ENCODE measurements at regions not wholly inside any gene's neighbourhood (a gene's known extent, or its start where the extent isn't known, plus 50 kb on each side); places are given as distances from the start of the nearest gene placed in this dataset.

GRCh38 chr4:104868533-104868932, 278.1 kb upstream of the TET2 start:
- no peak for TF ChIP-seq EZH2 (IDR thresholded peaks at IDR 0.05; ENCODE audit: borderline replicate concordance, low read depth, low read length, poor library complexity, severe bottlenecking)

GRCh38 chr4:104868958-104869357, 277.7 kb upstream of the TET2 start:
- no TSS peak for BruUV-seq (replicated peaks)
- Histone ChIP-seq H3K27me3 (replicated peaks; ENCODE audit: insufficient read depth, low read depth, low read length, poor library complexity) (no peaks in the 10 kb centered on the region), H3K4me1 (ENCODE audit: insufficient read depth, low read length, poor library complexity, severe bottlenecking) (no peaks in the 10 kb centered on the region), H3K27ac (ENCODE audit: low read depth, low read length, poor library complexity, severe bottlenecking) (no peak overlapping the region), H3K4me3 (ENCODE audit: low read depth, low read length, poor library complexity, severe bottlenecking) (no peak overlapping the region), H3K36me3 (ENCODE audit: insufficient read depth, low read length, poor library complexity, severe bottlenecking) (no peaks in the 10 kb centered on the region), H3K9me3 (ENCODE audit: low read depth, low read length, poor library complexity, severe bottlenecking) (no peaks in the 10 kb centered on the region)
- intact Hi-C loops (cut with micrococcal nuclease; ENCODE audit: unreplicated experiment): loop anchor here (5.0 kb wide), 1 partner anchor 603 kb away; the partner anchor contains the start of gene PPA2
- TF ChIP-seq EZH2 (IDR thresholded peaks at IDR 0.05; ENCODE audit: borderline replicate concordance, low read depth, low read length, poor library complexity, severe bottlenecking) (no peak), CTCF (conservative IDR thresholded peaks at IDR 0.05; ENCODE audit: low read depth, low read length) (no peak)
- no peak for DNase-seq (ENCODE audit: low spot score)
- POLR2A ChIA-PET (ENCODE audit: low non-redundant PET): no interaction called here
- CTCF ChIA-PET: no interaction called here

More at GRCh38 chr4:104868533-104868932, 278.1 kb upstream of the TET2 start:
- Histone ChIP-seq H3K4me1 (ENCODE audit: insufficient read depth, low read length, poor library complexity, severe bottlenecking) (no peaks in the 10 kb centered on the region), H3K9me3 (ENCODE audit: low read depth, low read length, poor library complexity, severe bottlenecking) (no peaks in the 10 kb centered on the region), H3K36me3 (ENCODE audit: insufficient read depth, low read length, poor library complexity, severe bottlenecking) (no peaks in the 10 kb centered on the region), H3K27ac (ENCODE audit: low read depth, low read length, poor library complexity, severe bottlenecking) (no peak overlapping the region), H3K27me3 (replicated peaks; ENCODE audit: insufficient read depth, low read depth, low read length, poor library complexity) (no peaks in the 10 kb centered on the region), H3K4me3 (ENCODE audit: low read depth, low read length, poor library complexity, severe bottlenecking) (no peak overlapping the region)
- no TSS peak for BruUV-seq (replicated peaks)
- DNase-seq (ENCODE audit: low spot score): no peak
- intact Hi-C loops (cut with micrococcal nuclease; ENCODE audit: unreplicated experiment): loop anchor here (5.0 kb wide), 1 partner anchor 604 kb away; the partner anchor contains the start of gene PPA2
- CTCF ChIA-PET: no interaction called here
- POLR2A ChIA-PET (ENCODE audit: low non-redundant PET): no interaction called here

- Histone ChIP-seq H3K9me3 (ENCODE audit: low read depth, low read length, poor library complexity, severe bottlenecking) (no peaks in the 10 kb centered on the region), H3K4me3 (ENCODE audit: low read depth, low read length, poor library complexity, severe bottlenecking) (no peak overlapping the region), H3K27ac (ENCODE audit: low read depth, low read length, poor library complexity, severe bottlenecking) (no peak overlapping the region), H3K36me3 (ENCODE audit: insufficient read depth, low read length, poor library complexity, severe bottlenecking) (no peaks in the 10 kb centered on the region), H3K4me1 (ENCODE audit: insufficient read depth, low read length, poor library complexity, severe bottlenecking) (no peaks in the 10 kb centered on the region), H3K27me3 (replicated peaks; ENCODE audit: insufficient read depth, low read depth, low read length, poor library complexity) (no peaks in the 10 kb centered on the region)
- intact Hi-C loops (cut with micrococcal nuclease; ENCODE audit: unreplicated experiment): loop anchor here (5.0 kb wide), 1 partner anchor 602 kb away; the partner anchor contains the start of gene PPA2
- CTCF ChIA-PET: no interaction called here
- DNase-seq (ENCODE audit: low spot score): no peak
- POLR2A ChIA-PET (ENCODE audit: low non-redundant PET): no interaction called here
- TF ChIP-seq CTCF (conservative IDR thresholded peaks at IDR 0.05; ENCODE audit: low read depth, low read length) (no peak), EZH2 (IDR thresholded peaks at IDR 0.05; ENCODE audit: borderline replicate concordance, low read depth, low read length, poor library complexity, severe bottlenecking) (no peak)
- no TSS peak for BruUV-seq (replicated peaks)
Observed at GRCh38 chr4:104869831-104870230, 276.8 kb upstream of the TET2 start.
